Thyroid gland (tissue), 4 donors: ENCODE measurements at regions not wholly inside any gene's neighbourhood (a gene's known extent, or its start where the extent isn't known, plus 50 kb on each side); places are given as distances from the start of the nearest gene placed in this dataset.

Experiments used
- CTCF ChIP-seq, 6 experiments: fragments of 200-600 bp in 3 of 6; fragments of 450-650 bp in 3 of 6; sonication (generic) in 3 of 6; IDR thresholded peaks; one replicate each; pipeline ENCODE4 v1.5.1; 2016 to 2019; ENCODE audit warnings: antibody characterized with exemption in 6 of 6, mild to moderate bottlenecking in 2 of 6, inconsistent platforms in 1 of 6, moderate library complexity in 1 of 6
- POLR2A ChIP-seq, 2 donors: fragments of 450-650 bp; IDR thresholded peaks; one replicate each; pipeline ENCODE4 v1.6.1; 2017; ENCODE audit warnings: antibody characterized with exemption in 2 of 2, mild to moderate bottlenecking in 2 of 2, moderate library complexity in 1 of 2

GRCh38 chr5:2266641-2267240 is 384.0 kb upstream of the IRX4 start:
- TF ChIP-seq POLR2A (IDR thresholded peaks at IDR 0.05): no peak
- no peak for TF ChIP-seq CTCF (IDR thresholded peaks at IDR 0.05)
